ACC112 (cell line): ENCODE measurements at regions not wholly inside any gene's neighbourhood (a gene's known extent, or its start where the extent isn't known, plus 50 kb on each side); places are given as distances from the start of the nearest gene placed in this dataset.
"Not testable (repeated sequence)": the region's sequence is repeated elsewhere in the genome, so short reads cannot be mapped to it uniquely, and the experiment has no call there.

Experiments used
- H2AFZ ChIP-seq: fragments of 200-600 bp; sonication (generic); one replicate; pipeline ENCODE4 v1.6.0; 2017; ENCODE audit warnings: antibody characterized with exemption, low read length; ENCODE audit not compliant: unreplicated experiment
- H3K27ac ChIP-seq: fragments of 200-600 bp; sonication (generic); 2 replicates; pipeline ENCODE4 v1.5.1; 2014; ENCODE audit warnings: low read depth, mild to moderate bottlenecking, antibody characterized with exemption, low read length, moderate library complexity
- H3K27me3 ChIP-seq: fragments of 200-600 bp; sonication (generic); 2 replicates; pipeline ENCODE4 v1.6.1; 2014; ENCODE audit warnings: mild to moderate bottlenecking, antibody characterized with exemption, low read length, moderate library complexity, mixed read lengths; ENCODE audit not compliant: insufficient read depth
- H3K36me3 ChIP-seq: fragments of 200-600 bp; sonication (generic); 2 replicates; pipeline ENCODE4 v1.6.1; 2016; ENCODE audit warnings: mild to moderate bottlenecking, antibody characterized with exemption, low read length, moderate library complexity, mixed read lengths; ENCODE audit not compliant: insufficient read depth
- H3K4me1 ChIP-seq: fragments of 200-600 bp; sonication (generic); one replicate; pipeline ENCODE4 v1.6.1; 2016; ENCODE audit warnings: low read length, mixed read lengths; ENCODE audit not compliant: insufficient read depth, unreplicated experiment, control insufficient read depth
- H3K4me3 ChIP-seq: fragments of 200-600 bp; sonication (generic); 2 replicates; pipeline ENCODE4 v1.5.1; 2014; ENCODE audit warnings: mild to moderate bottlenecking, low read depth, low read length
- H3K79me2 ChIP-seq: fragments of 200-600 bp; sonication (generic); one replicate; pipeline ENCODE4 v1.6.0; 2016; ENCODE audit warnings: low read length; ENCODE audit not compliant: control insufficient read depth, unreplicated experiment, insufficient read depth

DNA sequence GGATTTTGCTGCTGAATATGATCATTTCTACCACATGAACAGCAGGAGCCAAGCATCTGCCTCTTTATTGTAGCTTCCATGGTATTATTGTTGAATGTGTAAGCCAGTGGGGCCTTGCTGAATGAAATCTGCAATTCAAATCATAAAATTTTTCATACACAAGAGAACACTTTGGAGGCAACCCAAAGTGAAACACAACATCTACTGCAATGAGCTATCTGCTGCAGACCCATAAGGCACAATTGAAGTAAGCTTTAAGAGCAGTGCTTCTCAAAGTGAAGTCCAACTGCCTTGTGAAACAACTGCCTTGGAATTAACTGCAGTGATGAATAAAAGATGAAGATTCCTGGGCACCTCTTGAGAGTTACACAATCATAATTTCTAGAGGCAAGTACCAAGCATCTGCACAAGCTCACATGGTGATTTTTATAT, 626.3 kb upstream of the INTU start:
- Histone ChIP-seq H3K4me3 (no peak overlapping the region), H3K36me3 (no peaks in the 10 kb centered on the region), H3K27me3 (no peaks in the 10 kb centered on the region), H3K4me1 (no peaks in the 10 kb centered on the region), H2AFZ (no peak overlapping the region), H3K27ac (no peak overlapping the region), H3K79me2 (no peaks in the 10 kb centered on the region)

GRCh38 chr4:127007305-127007704, 625.5 kb upstream of the INTU start:
- H3K4me1 ChIP-seq = no peaks in the 10 kb centered on the region
- no peak overlapping the region for H3K27ac ChIP-seq
- H2AFZ ChIP-seq = no peak overlapping the region

GRCh38 chr4:127012549-127012948, 620.2 kb upstream of the INTU start:
- H3K27me3 ChIP-seq = no peaks in the 10 kb centered on the region
- H2AFZ ChIP-seq = no peak overlapping the region
- H3K79me2 ChIP-seq = no peaks in the 10 kb centered on the region
- no peak overlapping the region for H3K27ac ChIP-seq
- H3K4me1 ChIP-seq = no peaks in the 10 kb centered on the region
- H3K36me3 ChIP-seq = no peaks in the 10 kb centered on the region
- H3K4me3 ChIP-seq = no peak overlapping the region

More at GRCh38 chr4:127007305-127007704, 625.5 kb upstream of the INTU start:
- Histone ChIP-seq H3K36me3 (no peaks in the 10 kb centered on the region), H3K4me3 (no peak overlapping the region), H3K79me2 (no peaks in the 10 kb centered on the region), H3K27me3 (no peaks in the 10 kb centered on the region)

- H3K27me3 ChIP-seq = no peaks in the 10 kb centered on the region
- H3K79me2 ChIP-seq = no peaks in the 10 kb centered on the region
- no peak overlapping the region for H3K4me3 ChIP-seq
- H3K4me1 ChIP-seq = no peaks in the 10 kb centered on the region
- no peak overlapping the region for H3K27ac ChIP-seq
- H2AFZ ChIP-seq = peak overlapping the region; percentile 83
- H3K36me3 ChIP-seq = no peaks in the 10 kb centered on the region
Observed at GRCh38 chr4:127015667-127016117, 617.1 kb upstream of the INTU start.

DNA sequence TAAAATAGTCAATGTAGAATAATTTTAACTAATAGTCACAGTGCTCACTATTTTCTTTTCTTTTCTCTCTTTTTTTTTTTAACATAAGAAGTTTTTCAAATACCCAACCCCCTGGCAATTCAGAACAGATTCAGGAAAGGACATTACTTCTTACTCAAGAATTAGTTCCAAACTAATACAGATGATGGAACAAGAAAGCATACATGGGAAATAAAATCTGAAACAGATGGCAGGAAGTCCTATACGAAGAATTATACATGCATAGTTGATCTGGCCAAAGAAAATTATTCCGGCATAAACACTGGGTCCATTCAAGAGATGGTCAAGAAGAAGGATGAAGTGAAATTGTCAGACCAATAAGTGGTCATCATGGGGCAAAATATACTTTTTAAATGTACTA, 614.4 kb upstream of the INTU start:
- Histone ChIP-seq H2AFZ (no peak overlapping the region), H3K36me3 (no peaks in the 10 kb centered on the region), H3K4me1 (no peaks in the 10 kb centered on the region), H3K27me3 (no peaks in the 10 kb centered on the region), H3K27ac (no peak overlapping the region), H3K79me2 (no peaks in the 10 kb centered on the region), H3K4me3 (no peak overlapping the region)

DNA sequence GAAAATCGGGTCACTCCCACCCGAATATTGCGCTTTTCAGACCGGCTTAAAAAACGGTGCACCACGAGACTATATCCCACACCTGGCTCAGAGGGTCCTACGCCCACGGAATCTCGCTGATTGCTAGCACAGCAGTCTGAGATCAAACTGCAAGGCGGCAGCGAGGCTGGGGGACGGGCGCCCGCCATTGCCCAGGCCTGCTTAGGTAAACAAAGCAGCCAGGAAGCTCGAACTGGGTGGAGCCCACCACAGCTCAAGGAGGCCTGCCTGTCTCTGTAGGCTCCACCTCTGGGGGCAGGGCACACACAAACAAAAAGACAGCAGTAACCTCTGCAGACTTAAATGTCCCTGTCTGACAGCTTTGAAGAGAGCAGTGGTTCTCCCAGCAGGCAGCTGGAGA, 611.9 kb upstream of the INTU start:
- H2AFZ ChIP-seq, H3K79me2 ChIP-seq, H3K27ac ChIP-seq, H3K27me3 ChIP-seq, H3K36me3 ChIP-seq, H3K4me3 ChIP-seq, H3K4me1 ChIP-seq: not testable (repeated sequence)

GRCh38 chr4:127036296-127036695, 596.5 kb upstream of the INTU start:
- no peaks in the 10 kb centered on the region for H3K36me3 ChIP-seq

DNA sequence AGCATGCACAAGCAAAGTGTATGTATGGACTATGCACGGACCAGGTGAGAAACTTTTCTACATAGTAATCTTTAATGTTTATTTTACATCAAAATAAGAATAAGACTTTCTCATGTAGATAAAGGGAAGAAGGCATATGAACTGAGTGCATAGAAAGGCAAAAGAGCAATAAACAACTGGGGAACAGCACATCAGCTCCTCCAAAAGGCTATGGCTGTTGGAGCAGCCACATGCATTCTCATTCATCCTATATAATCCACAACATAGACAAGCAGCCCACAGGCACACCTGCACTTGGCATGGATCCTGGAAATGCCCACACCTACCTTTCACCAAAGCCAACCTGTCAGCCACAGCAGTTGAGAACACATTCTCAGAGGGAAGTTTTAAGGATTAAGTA, 586.9 kb upstream of the INTU start:
- H3K4me1 ChIP-seq = no peaks in the 10 kb centered on the region
- no peak overlapping the region for H3K27ac ChIP-seq
- no peak overlapping the region for H3K4me3 ChIP-seq
- H2AFZ ChIP-seq = no peak overlapping the region
- H3K79me2 ChIP-seq = no peaks in the 10 kb centered on the region
- H3K27me3 ChIP-seq = no peaks in the 10 kb centered on the region
- H3K36me3 ChIP-seq = no peaks in the 10 kb centered on the region

More at GRCh38 chr4:127036296-127036695, 596.5 kb upstream of the INTU start:
- H3K4me3 ChIP-seq = no peak overlapping the region
- no peaks in the 10 kb centered on the region for H3K4me1 ChIP-seq
- no peak overlapping the region for H3K27ac ChIP-seq
- H3K27me3 ChIP-seq = no peaks in the 10 kb centered on the region
- H3K79me2 ChIP-seq = no peaks in the 10 kb centered on the region
- H2AFZ ChIP-seq = no peak overlapping the region

- Histone ChIP-seq H2AFZ (no peak overlapping the region), H3K4me3 (no peak overlapping the region), H3K27me3 (no peaks in the 10 kb centered on the region), H3K4me1 (no peaks in the 10 kb centered on the region), H3K27ac (no peak overlapping the region), H3K36me3 (no peaks in the 10 kb centered on the region), H3K79me2 (no peaks in the 10 kb centered on the region)
Observed at GRCh38 chr4:127047930-127048329, 584.8 kb upstream of the INTU start.

DNA sequence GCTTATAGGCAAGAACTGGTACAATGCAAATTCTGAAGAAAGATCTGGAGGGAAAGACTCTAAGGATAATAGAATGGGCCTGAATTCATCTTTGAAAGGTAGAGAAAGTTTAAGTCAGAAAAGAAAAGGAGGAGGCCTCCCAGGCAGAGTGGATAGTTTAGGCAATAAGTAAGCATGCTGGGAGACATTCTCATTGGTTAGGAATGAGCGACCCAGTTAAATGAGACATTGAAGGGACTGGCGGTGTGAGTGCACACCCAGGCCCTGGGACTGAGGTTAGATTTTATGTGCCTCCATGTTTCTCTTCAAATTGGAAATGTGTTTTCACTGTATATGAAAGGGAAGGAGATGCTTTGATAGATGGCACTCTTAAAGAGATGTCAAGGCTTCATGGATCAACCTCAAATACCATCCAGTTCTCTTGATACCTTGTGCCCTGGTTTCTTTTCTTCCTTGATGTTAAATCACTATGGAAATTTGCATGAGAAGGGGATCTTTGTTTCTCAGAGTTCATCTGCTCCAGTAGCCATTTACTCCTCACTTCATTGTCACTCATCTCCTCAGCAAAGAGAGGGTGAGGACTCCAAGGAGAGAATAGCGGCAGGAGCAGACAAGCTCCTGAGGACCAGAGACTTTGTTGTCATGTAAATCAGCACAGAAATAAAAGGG, 584.2 kb upstream of the INTU start:
- Histone ChIP-seq H3K4me3 (no peak overlapping the region), H3K79me2 (no peaks in the 10 kb centered on the region), H3K27ac (no peak overlapping the region), H3K36me3 (no peaks in the 10 kb centered on the region), H3K4me1 (no peaks in the 10 kb centered on the region), H3K27me3 (no peaks in the 10 kb centered on the region), H2AFZ (no peak overlapping the region)

DNA sequence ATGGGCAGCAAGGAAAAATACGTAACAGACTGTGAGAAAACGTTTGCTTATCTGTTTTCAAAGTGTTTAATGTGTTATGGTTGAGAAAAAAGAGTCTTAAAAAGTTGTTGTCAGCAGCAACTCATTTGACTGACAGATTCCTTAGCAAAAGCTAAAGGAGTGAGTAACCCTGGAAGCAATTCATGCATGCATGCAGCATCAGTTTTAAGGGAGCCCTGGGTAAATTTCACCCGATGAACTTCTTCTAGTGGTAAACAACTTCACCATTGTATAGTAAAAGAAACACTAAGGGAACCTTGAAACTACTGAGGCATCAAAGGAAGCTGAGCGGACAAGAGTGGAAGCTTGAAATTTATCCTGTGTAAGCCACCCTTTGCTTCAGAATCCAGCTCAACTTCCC, 583.2 kb upstream of the INTU start:
- H3K27ac ChIP-seq = no peak overlapping the region
- no peaks in the 10 kb centered on the region for H3K27me3 ChIP-seq
- H3K36me3 ChIP-seq = no peaks in the 10 kb centered on the region
- no peak overlapping the region for H3K4me3 ChIP-seq
- H2AFZ ChIP-seq = no peak overlapping the region
- H3K4me1 ChIP-seq = no peaks in the 10 kb centered on the region
- no peaks in the 10 kb centered on the region for H3K79me2 ChIP-seq
